DOHH2 (cell line): ENCODE measurements at regions not wholly inside any gene's neighbourhood (a gene's known extent, or its start where the extent isn't known, plus 50 kb on each side); places are given as distances from the start of the nearest gene placed in this dataset.

Experiments used
- H3F3A ChIP-seq: fragments of 200-600 bp; sonication (generic), shearing (Covaris generic); 2 replicates; pipeline ENCODE4 v1.6.0; 2016; ENCODE audit warnings: antibody characterized with exemption, mild to moderate bottlenecking; ENCODE audit not compliant: control insufficient read depth, insufficient read depth
- H3K27ac ChIP-seq: fragments of 200-600 bp; sonication (generic); 2 replicates; pipeline ENCODE4 v1.5.1; 2014; ENCODE audit warnings: low read depth, mild to moderate bottlenecking, low read length, moderate library complexity
- H3K27me3 ChIP-seq: fragments of 200-600 bp; sonication (generic); 2 replicates; pipeline ENCODE4 v1.6.1; 2014; ENCODE audit warnings: mild to moderate bottlenecking, low read length, mixed read lengths; ENCODE audit not compliant: control insufficient read depth
- H3K36me3 ChIP-seq: fragments of 200-600 bp; sonication (generic); 2 replicates; pipeline ENCODE4 v1.6.1; 2014; ENCODE audit warnings: mild to moderate bottlenecking, low read length, moderate library complexity, mixed read lengths; ENCODE audit not compliant: control insufficient read depth
- H3K4me1 ChIP-seq: fragments of 200-600 bp; sonication (generic); 2 replicates; pipeline ENCODE4 v1.6.1; 2014; ENCODE audit warnings: mild to moderate bottlenecking, low read length, mixed read lengths; ENCODE audit not compliant: control insufficient read depth
- H3K4me2 ChIP-seq: fragments of 200-600 bp; sonication (generic); 2 replicates; pipeline ENCODE4 v1.6.0; 2014; ENCODE audit warnings: mild to moderate bottlenecking, low read length, moderate library complexity
- H3K4me3 ChIP-seq: fragments of 200-600 bp; sonication (generic); 2 replicates; pipeline ENCODE4 v1.5.1; 2014; ENCODE audit warnings: mild to moderate bottlenecking, low read length, mixed read lengths
- H3K79me2 ChIP-seq: fragments of 200-600 bp; sonication (generic); 2 replicates; pipeline ENCODE4 v1.6.1; 2014; ENCODE audit warnings: mild to moderate bottlenecking, low read length, mixed read lengths; ENCODE audit not compliant: control insufficient read depth
- H3K9me2 ChIP-seq: fragments of 200-600 bp; sonication (generic); replicated peaks from 2 replicates; pipeline ENCODE4 v1.6.1; 2014; ENCODE audit warnings: mild to moderate bottlenecking, low read length, mixed read lengths; ENCODE audit not compliant: control insufficient read depth
- H3K9me3 ChIP-seq: fragments of 200-600 bp; sonication (generic); 2 replicates; pipeline ENCODE4 v1.6.1; 2014; ENCODE audit warnings: antibody characterized with exemption, low read length, mixed read lengths; ENCODE audit not compliant: control insufficient read depth, insufficient read depth
- H4K20me1 ChIP-seq: fragments of 200-600 bp; sonication (generic); 2 replicates; pipeline ENCODE4 v1.6.0; 2014; ENCODE audit warnings: low read depth, mild to moderate bottlenecking, antibody characterized with exemption, low read length, moderate library complexity; ENCODE audit not compliant: control insufficient read depth, insufficient read depth
- CTCF ChIP-seq: fragments of 200-600 bp; sonication (generic); IDR thresholded peaks from one replicate; pipeline ENCODE4 v1.5.1; 2014; ENCODE audit warnings: antibody characterized with exemption, mild to moderate bottlenecking, low read depth, low read length; ENCODE audit not compliant: poor library complexity, severe bottlenecking
- EZH2phosphoT487 ChIP-seq: fragments of 200-600 bp; sonication (generic); IDR thresholded peaks from 2 replicates; pipeline ENCODE4 v1.6.1; 2017; ENCODE audit warnings: borderline replicate concordance, mild to moderate bottlenecking, antibody characterized with exemption, low read length, moderate library complexity, mixed read lengths

- no peaks in the 10 kb centered on the region for H3K36me3 ChIP-seq
- no peak overlapping the region for H3K4me3 ChIP-seq
- no peaks in the 10 kb centered on the region for H3K79me2 ChIP-seq
- no peaks in the 10 kb centered on the region for H4K20me1 ChIP-seq
- no peak overlapping the region for H3K27ac ChIP-seq
- H3K9me3 ChIP-seq = no peaks in the 10 kb centered on the region
- no peaks in the 10 kb centered on the region for H3F3A ChIP-seq
- no peaks in the 10 kb centered on the region for H3K9me2 ChIP-seq
- H3K27me3 ChIP-seq = no peaks in the 10 kb centered on the region
- no peak overlapping the region for H3K4me2 ChIP-seq
- TF ChIP-seq CTCF (no peak), EZH2phosphoT487 (no peak)
- H3K4me1 ChIP-seq = no peaks in the 10 kb centered on the region
Observed at GRCh38 chr7:113976508-113976907, 57.7 kb upstream of the PPP1R3A start.

GRCh38 chr7:113968713-113969112 lies 49.9 kb upstream of the PPP1R3A start:
- no peak overlapping the region for H3K4me3 ChIP-seq
- TF ChIP-seq EZH2phosphoT487 (no peak), CTCF (no peak)
- no peaks in the 10 kb centered on the region for H3K4me1 ChIP-seq
- no peaks in the 10 kb centered on the region for H3K9me3 ChIP-seq
- H4K20me1 ChIP-seq = no peaks in the 10 kb centered on the region
- no peaks in the 10 kb centered on the region for H3K27me3 ChIP-seq
- no peak overlapping the region for H3K4me2 ChIP-seq
- no peaks in the 10 kb centered on the region for H3F3A ChIP-seq
- H3K9me2 ChIP-seq = no peaks in the 10 kb centered on the region
- H3K79me2 ChIP-seq = no peaks in the 10 kb centered on the region
- no peak overlapping the region for H3K27ac ChIP-seq
- H3K36me3 ChIP-seq = no peaks in the 10 kb centered on the region
